ENCODE measurements at regions not wholly inside any gene's neighbourhood (a gene's known extent, or its start where the extent isn't known, plus 50 kb on each side); places are given as distances from the start of the nearest gene placed in this dataset.

- no peak for TF ChIP-seq CTCF (IDR thresholded peaks at IDR 0.05)
- no peak overlapping the region for H3K27ac Mint-ChIP-seq
- H3K27me3 Mint-ChIP-seq (ENCODE audit: insufficient read depth): no peaks in the 10 kb centered on the region
- no peaks in the 10 kb centered on the region; the same call in 1 of the 2 replicates for H3K36me3 Mint-ChIP-seq (ENCODE audit: low read depth)
- no peak for DNase-seq
- no peaks in the 10 kb centered on the region for H3K4me1 Mint-ChIP-seq (ENCODE audit: low read depth)
- H3K9me3 Mint-ChIP-seq: peaks cover 47% of the 10 kb centered on the region
- H3K4me3 Mint-ChIP-seq: no peak overlapping the region
These were observed 491.7 kb downstream of the DHX35 start for GRCh38 chr20:39453890-39454289.

- no peak overlapping the region for H3K27ac Mint-ChIP-seq
- no peaks in the 10 kb centered on the region for H3K36me3 Mint-ChIP-seq (ENCODE audit: low read depth)
- no peak for TF ChIP-seq CTCF (IDR thresholded peaks at IDR 0.05)
- H3K4me1 Mint-ChIP-seq (ENCODE audit: low read depth): no peaks in the 10 kb centered on the region
- H3K9me3 Mint-ChIP-seq: peaks cover 45% of the 10 kb centered on the region
- H3K27me3 Mint-ChIP-seq (ENCODE audit: insufficient read depth): no peaks in the 10 kb centered on the region
- no peak for DNase-seq
- no peak overlapping the region for H3K4me3 Mint-ChIP-seq
These were observed 490.6 kb downstream of the DHX35 start for GRCh38 chr20:39452583-39453340.

GRCh38 chr20:39451386-39451785, 489.2 kb downstream of the DHX35 start:
- no peaks in the 10 kb centered on the region for H3K27me3 Mint-ChIP-seq (ENCODE audit: insufficient read depth)
- H3K27ac Mint-ChIP-seq: no peak overlapping the region

GRCh38 chr20:39446397-39446796, 484.3 kb downstream of the DHX35 start:
- no peaks in the 10 kb centered on the region for H3K4me1 Mint-ChIP-seq (ENCODE audit: low read depth)
- no peaks in the 10 kb centered on the region for H3K36me3 Mint-ChIP-seq (ENCODE audit: low read depth)
- no peak for DNase-seq
- no peak for TF ChIP-seq CTCF (IDR thresholded peaks at IDR 0.05)
- no peak overlapping the region for H3K27ac Mint-ChIP-seq
- H3K9me3 Mint-ChIP-seq: peaks cover 34% of the 10 kb centered on the region
- no peaks in the 10 kb centered on the region for H3K27me3 Mint-ChIP-seq (ENCODE audit: insufficient read depth)
- no peak overlapping the region for H3K4me3 Mint-ChIP-seq

More at GRCh38 chr20:39451386-39451785, 489.2 kb downstream of the DHX35 start:
- no peak for DNase-seq
- H3K4me3 Mint-ChIP-seq: no peak overlapping the region
- H3K4me1 Mint-ChIP-seq (ENCODE audit: low read depth): no peaks in the 10 kb centered on the region
- no peak for TF ChIP-seq CTCF (IDR thresholded peaks at IDR 0.05)
- peaks cover 48% of the 10 kb centered on the region for H3K9me3 Mint-ChIP-seq
- no peaks in the 10 kb centered on the region for H3K36me3 Mint-ChIP-seq (ENCODE audit: low read depth)

- DNase-seq: no peak
- no peak overlapping the region for H3K4me3 Mint-ChIP-seq
- peaks cover 37% of the 10 kb centered on the region for H3K9me3 Mint-ChIP-seq
- no peaks in the 10 kb centered on the region for H3K27me3 Mint-ChIP-seq (ENCODE audit: insufficient read depth)
- H3K27ac Mint-ChIP-seq: no peak overlapping the region
- no peak for TF ChIP-seq CTCF (IDR thresholded peaks at IDR 0.05)
- no peaks in the 10 kb centered on the region for H3K4me1 Mint-ChIP-seq (ENCODE audit: low read depth)
- H3K36me3 Mint-ChIP-seq (ENCODE audit: low read depth): no peaks in the 10 kb centered on the region
These were observed 483.0 kb downstream of the DHX35 start for GRCh38 chr20:39445095-39445494.
